ENCODE measurements at regions not wholly inside any gene's neighbourhood (a gene's known extent, or its start where the extent isn't known, plus 50 kb on each side); places are given as distances from the start of the nearest gene placed in this dataset.

GRCh38 chr2:8526403-8526696 lies 155.5 kb upstream of the ID2 start:
- H3K4me3 ChIP-seq (ENCODE audit: low read depth, low read length) = no peak overlapping the region
- TF ChIP-seq, protein P1, sequence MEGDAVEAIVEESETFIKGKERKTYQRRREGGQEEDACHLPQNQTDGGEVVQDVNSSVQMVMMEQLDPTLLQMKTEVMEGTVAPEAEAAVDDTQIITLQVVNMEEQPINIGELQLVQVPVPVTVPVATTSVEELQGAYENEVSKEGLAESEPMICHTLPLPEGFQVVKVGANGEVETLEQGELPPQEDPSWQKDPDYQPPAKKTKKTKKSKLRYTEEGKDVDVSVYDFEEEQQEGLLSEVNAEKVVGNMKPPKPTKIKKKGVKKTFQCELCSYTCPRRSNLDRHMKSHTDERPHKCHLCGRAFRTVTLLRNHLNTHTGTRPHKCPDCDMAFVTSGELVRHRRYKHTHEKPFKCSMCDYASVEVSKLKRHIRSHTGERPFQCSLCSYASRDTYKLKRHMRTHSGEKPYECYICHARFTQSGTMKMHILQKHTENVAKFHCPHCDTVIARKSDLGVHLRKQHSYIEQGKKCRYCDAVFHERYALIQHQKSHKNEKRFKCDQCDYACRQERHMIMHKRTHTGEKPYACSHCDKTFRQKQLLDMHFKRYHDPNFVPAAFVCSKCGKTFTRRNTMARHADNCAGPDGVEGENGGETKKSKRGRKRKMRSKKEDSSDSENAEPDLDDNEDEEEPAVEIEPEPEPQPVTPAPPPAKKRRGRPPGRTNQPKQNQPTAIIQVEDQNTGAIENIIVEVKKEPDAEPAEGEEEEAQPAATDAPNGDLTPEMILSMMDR (IDR thresholded peaks at IDR 0.05; ENCODE audit: low read depth, low read length) = no peak

- TF ChIP-seq, protein P1 (IDR thresholded peaks at IDR 0.05; ENCODE audit: low read depth, low read length) = no peak
- H3K4me3 ChIP-seq (ENCODE audit: low read depth, low read length) = no peak overlapping the region
These were observed 154.8 kb upstream of the ID2 start for GRCh38 chr2:8527031-8527430.

- H3K4me3 ChIP-seq (ENCODE audit: low read depth, low read length) = no peak overlapping the region
- TF ChIP-seq, protein P1 (IDR thresholded peaks at IDR 0.05; ENCODE audit: low read depth, low read length) = no peak
These were observed 154.2 kb upstream of the ID2 start for GRCh38 chr2:8527676-8528075.

- H3K4me3 ChIP-seq (ENCODE audit: low read depth, low read length) = no peak overlapping the region
- TF ChIP-seq, protein P1 (IDR thresholded peaks at IDR 0.05; ENCODE audit: low read depth, low read length) = no peak
These were observed 153.0 kb upstream of the ID2 start for GRCh38 chr2:8528863-8529262.

- no peak overlapping the region for H3K4me3 ChIP-seq (ENCODE audit: low read depth, low read length)
These were observed 152.1 kb upstream of the ID2 start for GRCh38 chr2:8529706-8530277.

GRCh38 chr2:8531481-8531880 lies 150.4 kb upstream of the ID2 start:
- no peak overlapping the region for H3K4me3 ChIP-seq (ENCODE audit: low read depth, low read length)
- TF ChIP-seq, protein P1 (IDR thresholded peaks at IDR 0.05; ENCODE audit: low read depth, low read length) = no peak

More at GRCh38 chr2:8529706-8530277, 152.1 kb upstream of the ID2 start:
- TF ChIP-seq, protein P1 (IDR thresholded peaks at IDR 0.05; ENCODE audit: low read depth, low read length) = no peak

- H3K4me3 ChIP-seq (ENCODE audit: low read depth, low read length) = no peak overlapping the region
- TF ChIP-seq, protein P1 (IDR thresholded peaks at IDR 0.05; ENCODE audit: low read depth, low read length) = no peak
These were observed 149.4 kb upstream of the ID2 start for GRCh38 chr2:8532438-8532837.
